Dendritic cell treated with granulocyte-macrophage colony-stimulating factor and Interleukin-4, amounts not matched to agents 40 ng/mL and 50 ng/mL, for 4 days (primary cell): ENCODE measurements at regions not wholly inside any gene's neighbourhood (a gene's known extent, or its start where the extent isn't known, plus 50 kb on each side); places are given as distances from the start of the nearest gene placed in this dataset.
A peak's percentile ranks its signal among the peaks of the same experiment; 100 is the strongest.

Source experiments
- H3K27ac Mint-ChIP-seq: one replicate; pipeline ENCODE4 v1.8.0; 2022; ENCODE audit warnings: mild to moderate bottlenecking, mixed read lengths
- H3K27me3 Mint-ChIP-seq: one replicate; pipeline ENCODE4 v1.8.0; 2022; ENCODE audit warnings: mild to moderate bottlenecking, mixed read lengths
- H3K36me3 Mint-ChIP-seq: one replicate; pipeline ENCODE4 v1.8.0; 2022; ENCODE audit warnings: low read depth, mixed read lengths
- H3K4me1 Mint-ChIP-seq: one replicate; pipeline ENCODE4 v1.8.0; 2022; ENCODE audit warnings: low read depth, mixed read lengths
- H3K4me3 Mint-ChIP-seq: one replicate; pipeline ENCODE4 v1.8.0; 2022; ENCODE audit warnings: mild to moderate bottlenecking, moderate library complexity, mixed read lengths
- H3K9me3 Mint-ChIP-seq: one replicate; pipeline ENCODE4 v1.8.0; 2022; ENCODE audit warnings: mixed read lengths
- intact Hi-C: fragments of 100-400 bp; cut with micrococcal nuclease; formaldehyde crosslinking; loops from one replicate; pipeline ENCODE4 v1.15.0; 2022

GRCh38 chr14:49999146-49999761, 106.4 kb downstream of the ARF6 start:
- no peaks in the 10 kb centered on the region for H3K27me3 Mint-ChIP-seq

GRCh38 chr14:49999826-50000379, 107.0 kb downstream of the ARF6 start:
- Mint-ChIP-seq H3K27me3 (no peaks in the 10 kb centered on the region), H3K27ac (peak overlapping the region; percentile 98), H3K36me3 (peaks cover 9% of the 10 kb centered on the region), H3K4me3 (peak overlapping the region; percentile 61), H3K9me3 (no peaks in the 10 kb centered on the region), H3K4me1 (peaks cover 69% of the 10 kb centered on the region)
- intact Hi-C loops, result loop anchor here (10.0 kb wide), 1 partner anchor 65 kb away; no protein-coding TSS in a partner anchor

More at GRCh38 chr14:49999146-49999761, 106.4 kb downstream of the ARF6 start:
- H3K27ac Mint-ChIP-seq, result peak overlapping the region; percentile 98
- H3K36me3 Mint-ChIP-seq, result peaks cover 9% of the 10 kb centered on the region
- H3K4me3 Mint-ChIP-seq, result peak overlapping the region; percentile 61
- no peaks in the 10 kb centered on the region for H3K9me3 Mint-ChIP-seq
- H3K4me1 Mint-ChIP-seq, result peaks cover 66% of the 10 kb centered on the region
- intact Hi-C loops, result no loop called here

- peaks cover 69% of the 10 kb centered on the region for H3K4me1 Mint-ChIP-seq
- H3K36me3 Mint-ChIP-seq, result peaks cover 9% of the 10 kb centered on the region
- H3K4me3 Mint-ChIP-seq, result peak overlapping the region; percentile 61
- H3K27me3 Mint-ChIP-seq, result no peaks in the 10 kb centered on the region
- peak overlapping the region; percentile 98 for H3K27ac Mint-ChIP-seq
- H3K9me3 Mint-ChIP-seq, result no peaks in the 10 kb centered on the region
- intact Hi-C loops, result loop anchor here (10.0 kb wide), 1 partner anchor 64 kb away; no protein-coding TSS in a partner anchor
Observed at GRCh38 chr14:50000380-50001150, 107.7 kb downstream of the ARF6 start.

DNA sequence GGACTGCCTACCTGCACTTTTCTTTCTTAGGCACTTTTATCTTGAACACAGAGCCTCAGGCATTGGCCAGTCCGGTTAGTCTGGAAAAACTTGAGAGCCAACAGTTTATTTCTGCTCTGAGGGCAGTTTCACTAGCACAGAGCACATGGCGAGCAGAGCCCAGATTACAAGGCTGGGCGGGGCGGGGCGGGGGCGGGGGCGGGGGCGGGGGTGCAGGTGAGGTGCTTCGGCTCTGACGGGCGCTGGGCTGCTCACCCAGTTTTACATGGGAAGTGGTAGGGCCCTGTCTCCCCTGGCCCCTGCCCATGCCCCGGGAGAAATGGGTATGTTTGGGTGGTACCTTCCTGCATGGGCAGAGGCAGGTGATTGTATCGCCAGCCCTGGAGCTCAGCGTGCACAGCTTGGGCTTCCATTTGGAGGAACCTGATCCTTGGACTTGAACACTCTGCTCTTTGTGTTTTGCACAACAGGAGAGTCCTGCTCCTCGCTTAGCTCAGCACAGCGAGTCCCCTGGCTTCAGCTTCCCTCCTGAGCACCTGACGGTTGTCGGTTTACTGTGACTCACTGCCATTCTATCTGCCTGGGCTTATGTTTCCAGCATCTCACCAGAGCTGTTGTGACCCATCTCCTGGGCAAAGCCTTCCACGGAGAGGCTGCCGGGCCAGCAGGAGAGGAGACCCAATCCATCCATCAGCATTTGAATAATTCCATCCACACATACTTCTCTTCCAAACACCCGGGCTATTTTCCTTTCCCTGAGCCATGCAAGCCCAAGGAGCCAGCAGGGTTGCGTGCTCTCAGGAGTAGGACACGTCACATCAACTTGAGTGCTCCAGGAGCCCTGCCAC, 108.5 kb downstream of the ARF6 start:
- Mint-ChIP-seq H3K27me3 (no peaks in the 10 kb centered on the region), H3K36me3 (peaks cover 9% of the 10 kb centered on the region), H3K4me1 (peaks cover 68% of the 10 kb centered on the region), H3K27ac (peak overlapping the region; percentile 98), H3K9me3 (no peaks in the 10 kb centered on the region), H3K4me3 (peak overlapping the region; percentile 61)
- intact Hi-C loops, result loop anchor here (10.0 kb wide), 1 partner anchor 63 kb away; no protein-coding TSS in a partner anchor

DNA sequence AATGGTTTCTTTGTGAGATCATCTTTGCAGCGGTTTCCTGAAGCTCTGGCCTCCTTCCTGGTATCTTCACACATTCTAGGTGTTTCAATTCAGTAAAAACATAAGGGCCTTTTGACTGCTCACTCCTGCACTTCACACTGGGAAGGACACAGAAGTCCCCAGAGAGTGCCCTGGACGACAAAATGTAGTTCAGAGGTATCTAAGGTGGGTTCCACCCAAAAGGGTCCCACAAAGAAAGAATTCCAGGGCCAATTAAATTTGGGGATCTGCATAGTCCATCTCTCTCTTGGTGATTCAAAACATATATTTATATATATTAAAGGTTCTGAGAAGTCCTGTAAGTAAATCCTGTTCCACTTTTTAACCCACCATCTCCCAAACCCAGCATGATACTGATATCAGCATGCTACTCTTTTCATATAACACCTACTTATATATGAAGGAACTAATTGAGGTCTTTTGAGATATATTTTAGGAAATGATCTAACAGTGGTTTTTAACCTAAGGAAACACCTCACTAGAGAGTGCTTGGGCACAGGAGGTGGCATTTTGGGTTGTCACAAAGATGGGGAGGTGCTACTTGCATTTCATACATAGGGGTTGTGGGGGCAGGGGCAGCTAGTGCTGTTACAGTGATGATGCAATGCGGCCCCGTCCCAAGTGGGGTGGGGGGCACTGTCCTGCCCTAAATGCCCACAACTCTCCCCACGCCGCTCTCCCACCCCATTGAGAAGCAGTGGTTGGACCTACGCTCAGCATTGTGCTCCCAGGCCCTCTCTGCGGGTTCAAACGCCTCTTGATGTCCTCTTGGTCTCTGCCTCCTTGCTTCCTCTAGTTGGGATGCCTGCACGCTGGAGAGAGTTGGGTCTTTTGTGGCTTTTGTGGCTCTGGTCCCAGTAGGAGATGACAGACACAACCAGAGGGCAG, 109.4 kb downstream of the ARF6 start:
- Mint-ChIP-seq H3K4me1 (peaks cover 71% of the 10 kb centered on the region), H3K27ac (peak overlapping the region; percentile 98), H3K4me3 (peak overlapping the region; percentile 82), H3K9me3 (no peaks in the 10 kb centered on the region), H3K36me3 (peaks cover 9% of the 10 kb centered on the region), H3K27me3 (no peaks in the 10 kb centered on the region)
- intact Hi-C loops, result loop anchor here (2.0 to 10.0 kb wide), 4 partner anchors 31 to 109 kb away; partner anchors contain the start of gene ARF6

- intact Hi-C loops, result loop anchor here (1.0 to 10.0 kb wide), 6 partner anchors 32 to 135 kb away; partner anchors contain the start of gene ARF6
- no peaks in the 10 kb centered on the region for H3K27me3 Mint-ChIP-seq
- peaks cover 9% of the 10 kb centered on the region for H3K36me3 Mint-ChIP-seq
- H3K27ac Mint-ChIP-seq, result peak overlapping the region; percentile 98
- H3K9me3 Mint-ChIP-seq, result no peaks in the 10 kb centered on the region
- H3K4me1 Mint-ChIP-seq, result peaks cover 68% of the 10 kb centered on the region
- H3K4me3 Mint-ChIP-seq, result peak overlapping the region; percentile 82
Observed at GRCh38 chr14:50002926-50003212, 110.0 kb downstream of the ARF6 start.

DNA sequence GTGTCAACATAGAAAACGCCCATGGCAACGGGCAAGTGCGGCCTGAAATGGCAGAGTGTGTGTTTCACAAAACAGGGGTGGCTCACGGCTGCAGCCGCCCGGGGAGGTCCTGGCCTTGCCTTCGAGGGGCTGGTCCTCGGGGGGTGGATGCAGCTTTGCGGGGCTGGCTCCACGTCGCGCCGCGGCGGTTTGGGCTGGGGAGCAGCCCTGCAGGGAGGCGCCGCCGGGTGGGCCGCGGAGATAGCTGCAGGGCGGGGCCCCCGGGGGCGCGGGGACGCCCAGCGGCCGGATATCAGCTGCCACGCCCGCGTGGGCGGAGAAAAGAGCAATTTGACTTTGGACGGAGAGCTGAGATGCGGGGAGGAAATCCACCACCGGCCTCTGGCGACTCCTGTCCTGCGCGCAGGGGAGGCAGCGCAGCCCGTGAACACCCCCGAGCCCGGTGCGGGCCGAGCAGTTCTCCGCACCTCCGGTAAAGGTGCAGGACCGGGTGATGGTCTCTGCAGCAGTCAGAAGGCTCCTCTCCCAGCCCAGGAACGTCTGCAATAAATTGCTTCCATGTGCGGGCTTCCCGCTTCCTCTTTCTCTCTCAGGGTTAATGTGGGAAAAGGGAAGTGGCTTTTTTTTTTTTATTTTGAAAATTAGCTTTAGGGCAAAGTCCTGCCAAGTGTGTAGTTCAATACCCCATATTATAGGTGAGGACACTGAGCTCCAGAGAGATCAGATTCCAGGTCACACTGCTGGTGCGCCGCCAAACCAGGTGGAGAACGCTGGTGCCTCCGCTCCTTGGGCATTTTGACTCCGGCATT, 110.5 kb downstream of the ARF6 start:
- H3K27me3 Mint-ChIP-seq, result no peaks in the 10 kb centered on the region
- peak overlapping the region; percentile 98 for H3K27ac Mint-ChIP-seq
- intact Hi-C loops, result loop anchor here (1.0 to 10.0 kb wide), 6 partner anchors 33 to 135 kb away; partner anchors contain the start of gene ARF6
- peaks cover 9% of the 10 kb centered on the region for H3K36me3 Mint-ChIP-seq
- no peaks in the 10 kb centered on the region for H3K9me3 Mint-ChIP-seq
- H3K4me3 Mint-ChIP-seq, result peak overlapping the region; percentile 82
- peaks cover 67% of the 10 kb centered on the region for H3K4me1 Mint-ChIP-seq

- intact Hi-C loops, result loop anchor here (10.0 kb wide), 1 partner anchor 59 kb away; no protein-coding TSS in a partner anchor
- H3K4me3 Mint-ChIP-seq, result no peak overlapping the region
- H3K4me1 Mint-ChIP-seq, result peaks cover 52% of the 10 kb centered on the region
- H3K27me3 Mint-ChIP-seq, result no peaks in the 10 kb centered on the region
- no peak overlapping the region for H3K27ac Mint-ChIP-seq
- no peaks in the 10 kb centered on the region for H3K9me3 Mint-ChIP-seq
- H3K36me3 Mint-ChIP-seq, result peaks cover 9% of the 10 kb centered on the region
Observed at GRCh38 chr14:50006141-50006540, 110.2 kb downstream of the VCPKMT start.

DNA sequence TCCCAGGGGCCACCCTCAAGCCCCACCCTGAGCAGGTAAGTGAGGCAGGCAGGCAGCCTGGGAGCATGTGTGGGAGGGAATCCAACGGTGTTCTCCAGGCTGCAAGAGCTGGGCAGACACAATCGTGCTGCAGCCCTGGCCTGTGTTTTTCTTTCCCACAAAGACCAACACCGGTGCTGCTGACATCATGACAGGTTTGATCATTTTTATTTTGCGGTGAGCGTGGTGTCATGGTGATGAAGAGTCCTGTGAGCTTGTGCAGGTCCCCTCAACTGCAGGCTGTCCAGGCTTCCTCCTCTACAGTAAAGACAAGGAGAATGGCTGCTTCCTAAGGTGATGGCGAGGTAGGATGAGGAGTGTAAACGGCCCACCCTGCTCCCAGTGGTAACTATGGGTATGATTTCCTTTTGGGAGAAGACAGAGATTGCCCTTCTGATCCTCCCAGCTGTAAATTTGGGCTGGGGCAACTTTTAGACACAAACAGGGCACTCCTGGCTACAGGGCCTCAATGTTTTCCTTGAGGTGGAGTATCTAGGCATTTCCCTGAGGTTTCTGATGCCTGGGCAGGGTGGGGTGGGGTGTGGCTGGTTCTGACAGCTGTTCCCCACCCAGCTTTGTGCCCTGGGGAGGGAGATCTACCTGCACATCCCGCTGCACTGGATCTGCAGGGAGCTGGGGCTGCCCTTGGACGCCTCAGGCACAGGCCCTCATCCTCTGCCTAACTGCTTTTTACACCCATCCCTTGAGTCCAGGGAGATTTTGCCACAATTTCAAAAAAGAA, 109.1 kb downstream of the VCPKMT start:
- Mint-ChIP-seq H3K36me3 (peaks cover 9% of the 10 kb centered on the region), H3K4me3 (no peak overlapping the region), H3K27ac (no peak overlapping the region), H3K4me1 (peaks cover 43% of the 10 kb centered on the region), H3K9me3 (no peaks in the 10 kb centered on the region), H3K27me3 (no peaks in the 10 kb centered on the region)
- intact Hi-C loops, result loop anchor here (10.0 kb wide), 1 partner anchor 57 kb away; no protein-coding TSS in a partner anchor

DNA sequence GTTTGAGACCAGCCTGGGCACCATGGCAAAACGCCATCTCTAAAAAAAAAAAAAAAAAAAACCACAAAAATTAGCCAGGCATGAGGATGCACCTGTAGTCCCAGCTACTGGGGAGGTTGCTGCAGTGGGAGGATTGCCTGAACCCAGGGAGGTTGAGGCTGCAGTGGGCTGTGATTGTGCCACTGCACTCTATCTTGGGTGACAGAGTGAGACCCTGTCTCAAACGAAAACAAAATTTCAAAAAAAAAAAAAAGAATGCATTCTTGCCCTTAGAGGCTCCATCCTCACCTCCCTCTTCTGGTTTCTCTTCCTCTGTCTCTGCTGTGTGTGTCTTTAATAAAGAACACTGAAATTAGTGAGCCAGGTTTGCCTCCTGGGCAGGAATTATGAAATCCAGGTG, 107.8 kb downstream of the VCPKMT start:
- Mint-ChIP-seq H3K4me3 (no peak overlapping the region), H3K36me3 (no peaks in the 10 kb centered on the region), H3K4me1 (peaks cover 37% of the 10 kb centered on the region), H3K27ac (peak overlapping the region; percentile 46), H3K9me3 (no peaks in the 10 kb centered on the region), H3K27me3 (no peaks in the 10 kb centered on the region)
- intact Hi-C loops, result loop anchor here (10.0 kb wide), 1 partner anchor 56 kb away; no protein-coding TSS in a partner anchor

DNA sequence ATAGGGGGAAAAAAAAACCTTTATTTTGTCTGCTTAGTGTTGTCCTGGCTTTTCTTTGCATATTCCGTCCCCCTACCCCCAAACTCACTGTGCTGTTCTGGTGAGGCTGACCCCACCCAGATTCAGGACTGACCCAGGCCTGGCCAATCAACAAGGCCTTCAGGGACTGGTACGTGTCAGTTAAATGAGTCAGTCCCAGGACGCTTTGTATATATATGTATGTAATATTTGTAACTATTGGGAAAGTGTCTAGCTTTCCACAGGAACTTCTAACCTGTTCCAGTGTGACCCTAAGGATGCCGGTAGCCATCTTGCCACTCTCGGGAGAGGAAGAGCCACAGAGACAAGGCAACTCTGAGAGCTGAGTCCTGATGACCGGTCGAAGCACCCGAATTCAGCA, 107.4 kb downstream of the VCPKMT start:
- Mint-ChIP-seq H3K27ac (peak overlapping the region; percentile 46), H3K4me1 (peaks cover 41% of the 10 kb centered on the region), H3K36me3 (no peaks in the 10 kb centered on the region), H3K9me3 (no peaks in the 10 kb centered on the region), H3K4me3 (no peak overlapping the region), H3K27me3 (no peaks in the 10 kb centered on the region)
- intact Hi-C loops, result loop anchor here (10.0 kb wide), 1 partner anchor 56 kb away; no protein-coding TSS in a partner anchor
